ENCODE measurements at regions not wholly inside any gene's neighbourhood (a gene's known extent, or its start where the extent isn't known, plus 50 kb on each side); places are given as distances from the start of the nearest gene placed in this dataset.
A peak's percentile ranks its signal among the peaks of the same experiment; 100 is the strongest.

GRCh38 chr6:104414723-104415122 is 445.0 kb downstream of the HACE1 start:
- TF ChIP-seq, protein P1, sequence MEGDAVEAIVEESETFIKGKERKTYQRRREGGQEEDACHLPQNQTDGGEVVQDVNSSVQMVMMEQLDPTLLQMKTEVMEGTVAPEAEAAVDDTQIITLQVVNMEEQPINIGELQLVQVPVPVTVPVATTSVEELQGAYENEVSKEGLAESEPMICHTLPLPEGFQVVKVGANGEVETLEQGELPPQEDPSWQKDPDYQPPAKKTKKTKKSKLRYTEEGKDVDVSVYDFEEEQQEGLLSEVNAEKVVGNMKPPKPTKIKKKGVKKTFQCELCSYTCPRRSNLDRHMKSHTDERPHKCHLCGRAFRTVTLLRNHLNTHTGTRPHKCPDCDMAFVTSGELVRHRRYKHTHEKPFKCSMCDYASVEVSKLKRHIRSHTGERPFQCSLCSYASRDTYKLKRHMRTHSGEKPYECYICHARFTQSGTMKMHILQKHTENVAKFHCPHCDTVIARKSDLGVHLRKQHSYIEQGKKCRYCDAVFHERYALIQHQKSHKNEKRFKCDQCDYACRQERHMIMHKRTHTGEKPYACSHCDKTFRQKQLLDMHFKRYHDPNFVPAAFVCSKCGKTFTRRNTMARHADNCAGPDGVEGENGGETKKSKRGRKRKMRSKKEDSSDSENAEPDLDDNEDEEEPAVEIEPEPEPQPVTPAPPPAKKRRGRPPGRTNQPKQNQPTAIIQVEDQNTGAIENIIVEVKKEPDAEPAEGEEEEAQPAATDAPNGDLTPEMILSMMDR (IDR thresholded peaks at IDR 0.05) = no peak
- no peaks in the 10 kb centered on the region for H3K36me3 Mint-ChIP-seq (ENCODE audit: low read depth)
- no peaks in the 10 kb centered on the region for H3K27me3 Mint-ChIP-seq (ENCODE audit: low read depth, poor library complexity)
- no peaks in the 10 kb centered on the region for H3K9me3 Mint-ChIP-seq
- H3K27ac Mint-ChIP-seq = no peak overlapping the region
- H3K4me3 Mint-ChIP-seq = no peak overlapping the region
- H3K4me1 Mint-ChIP-seq = no peaks in the 10 kb centered on the region
- no peak for DNase-seq

DNA sequence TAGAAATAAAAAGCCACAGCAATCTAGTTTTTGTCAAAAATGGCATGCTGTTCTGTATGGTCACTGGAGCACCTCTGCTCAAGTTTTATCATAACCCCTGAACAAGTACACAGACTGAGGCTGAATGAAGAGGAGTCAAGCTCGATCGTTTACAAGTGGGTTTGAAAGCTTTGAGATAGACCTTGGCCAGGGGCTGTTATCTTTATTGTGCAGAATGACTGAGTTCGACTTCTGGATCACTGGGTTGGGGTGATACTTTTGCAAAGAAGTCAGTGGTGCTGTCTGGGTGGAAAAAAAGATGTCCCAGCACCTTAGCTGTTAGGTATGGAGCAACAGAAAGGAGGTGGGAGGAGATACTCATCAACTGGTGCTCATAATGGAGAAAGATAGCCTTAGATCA is 446.0 kb downstream of the HACE1 start:
- Mint-ChIP-seq H3K9me3 (no peaks in the 10 kb centered on the region), H3K27me3 (ENCODE audit: low read depth, poor library complexity) (no peaks in the 10 kb centered on the region), H3K27ac (no peak overlapping the region), H3K4me1 (no peaks in the 10 kb centered on the region), H3K4me3 (no peak overlapping the region), H3K36me3 (ENCODE audit: low read depth) (no peaks in the 10 kb centered on the region)
- TF ChIP-seq, protein P1 (IDR thresholded peaks at IDR 0.05) = no peak
- no peak for DNase-seq

DNA sequence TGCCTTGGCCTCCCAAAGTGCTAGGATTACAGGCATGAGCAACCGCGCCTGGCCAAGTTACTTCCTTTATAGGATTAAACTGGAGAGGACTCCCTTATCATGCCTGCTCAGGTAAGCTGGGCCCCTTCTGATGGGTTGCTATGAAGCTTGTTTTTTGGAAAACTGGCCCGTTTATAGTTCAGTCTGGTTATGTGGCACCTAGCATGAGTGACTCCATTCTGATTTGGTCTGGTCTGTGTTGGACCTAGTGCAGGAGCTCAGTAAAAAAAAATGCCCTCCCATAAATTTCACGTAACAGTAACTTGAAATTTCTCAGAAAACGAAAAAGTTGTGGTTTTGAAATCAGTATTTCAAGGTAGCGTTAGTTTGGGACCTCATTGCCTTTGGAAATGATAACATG is 448.4 kb downstream of the HACE1 start:
- Mint-ChIP-seq H3K9me3 (no peaks in the 10 kb centered on the region), H3K27ac (no peak overlapping the region), H3K27me3 (ENCODE audit: low read depth, poor library complexity) (no peaks in the 10 kb centered on the region), H3K4me1 (peaks cover 10% of the 10 kb centered on the region), H3K36me3 (ENCODE audit: low read depth) (no peaks in the 10 kb centered on the region), H3K4me3 (no peak overlapping the region)
- DNase-seq = no peak
- TF ChIP-seq, protein P1 (IDR thresholded peaks at IDR 0.05) = no peak

GRCh38 chr6:104409913-104410312 is 449.8 kb downstream of the HACE1 start:
- Mint-ChIP-seq H3K36me3 (ENCODE audit: low read depth) (no peaks in the 10 kb centered on the region), H3K27me3 (ENCODE audit: low read depth, poor library complexity) (no peaks in the 10 kb centered on the region), H3K27ac (no peak overlapping the region), H3K4me1 (peaks cover 10% of the 10 kb centered on the region), H3K9me3 (no peaks in the 10 kb centered on the region), H3K4me3 (no peak overlapping the region)
- DNase-seq = no peak
- TF ChIP-seq, protein P1 (IDR thresholded peaks at IDR 0.05) = no peak

- H3K27ac Mint-ChIP-seq = peak overlapping the region; percentile 57
- no peak overlapping the region for H3K4me3 Mint-ChIP-seq
- H3K27me3 Mint-ChIP-seq (ENCODE audit: low read depth, poor library complexity) = no peaks in the 10 kb centered on the region
- H3K4me1 Mint-ChIP-seq = peaks cover 10% of the 10 kb centered on the region
- H3K36me3 Mint-ChIP-seq (ENCODE audit: low read depth) = no peaks in the 10 kb centered on the region
- no peaks in the 10 kb centered on the region for H3K9me3 Mint-ChIP-seq
- TF ChIP-seq, protein P1 (IDR thresholded peaks at IDR 0.05) = no peak
- no peak for DNase-seq
Measured at GRCh38 chr6:104407957-104408356, 451.8 kb downstream of the HACE1 start.

DNA sequence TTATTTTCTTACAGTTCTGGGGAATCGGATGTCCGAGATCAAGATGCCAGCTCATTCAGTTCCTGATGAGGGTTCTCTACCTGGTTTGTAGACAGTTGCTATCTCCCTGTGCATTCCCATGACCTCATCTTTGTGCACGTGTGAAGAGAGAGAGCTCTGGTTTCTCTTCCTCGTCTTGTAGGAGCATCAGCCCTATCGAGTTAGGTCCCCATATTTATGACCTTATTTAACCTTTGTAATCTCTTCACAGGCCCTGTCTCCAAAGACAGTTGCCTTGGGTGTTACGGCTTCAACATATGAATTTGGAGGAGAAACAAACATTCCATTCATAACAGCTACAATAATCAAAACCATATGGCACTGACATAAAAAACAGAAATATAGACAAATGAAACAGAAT is 455.3 kb downstream of the HACE1 start:
- H3K36me3 Mint-ChIP-seq (ENCODE audit: low read depth) = no peaks in the 10 kb centered on the region
- H3K27ac Mint-ChIP-seq = no peak overlapping the region
- TF ChIP-seq, protein P1 (IDR thresholded peaks at IDR 0.05) = no peak
- DNase-seq = no peak
- H3K27me3 Mint-ChIP-seq (ENCODE audit: low read depth, poor library complexity) = no peaks in the 10 kb centered on the region
- H3K4me1 Mint-ChIP-seq = peaks cover 10% of the 10 kb centered on the region
- no peak overlapping the region for H3K4me3 Mint-ChIP-seq
- no peaks in the 10 kb centered on the region for H3K9me3 Mint-ChIP-seq

Measured in nephron progenitor cell (in vitro differentiated cells).